Stimulated activated CD8-positive, alpha-beta memory T cell treated with anti-CD3 and anti-CD28 coated beads, Interleukin-15, amount 100 ng/mL, for 4 hours (primary cell): ENCODE measurements at regions not wholly inside any gene's neighbourhood (a gene's known extent, or its start where the extent isn't known, plus 50 kb on each side); places are given as distances from the start of the nearest gene placed in this dataset.

Experiments
- DNase-seq, 2 donors: peaks; one replicate each; pipeline ENCODE4 v3.0.0-alpha.2; 2020; ENCODE audit warnings: low read depth in 2 of 2

DNA sequence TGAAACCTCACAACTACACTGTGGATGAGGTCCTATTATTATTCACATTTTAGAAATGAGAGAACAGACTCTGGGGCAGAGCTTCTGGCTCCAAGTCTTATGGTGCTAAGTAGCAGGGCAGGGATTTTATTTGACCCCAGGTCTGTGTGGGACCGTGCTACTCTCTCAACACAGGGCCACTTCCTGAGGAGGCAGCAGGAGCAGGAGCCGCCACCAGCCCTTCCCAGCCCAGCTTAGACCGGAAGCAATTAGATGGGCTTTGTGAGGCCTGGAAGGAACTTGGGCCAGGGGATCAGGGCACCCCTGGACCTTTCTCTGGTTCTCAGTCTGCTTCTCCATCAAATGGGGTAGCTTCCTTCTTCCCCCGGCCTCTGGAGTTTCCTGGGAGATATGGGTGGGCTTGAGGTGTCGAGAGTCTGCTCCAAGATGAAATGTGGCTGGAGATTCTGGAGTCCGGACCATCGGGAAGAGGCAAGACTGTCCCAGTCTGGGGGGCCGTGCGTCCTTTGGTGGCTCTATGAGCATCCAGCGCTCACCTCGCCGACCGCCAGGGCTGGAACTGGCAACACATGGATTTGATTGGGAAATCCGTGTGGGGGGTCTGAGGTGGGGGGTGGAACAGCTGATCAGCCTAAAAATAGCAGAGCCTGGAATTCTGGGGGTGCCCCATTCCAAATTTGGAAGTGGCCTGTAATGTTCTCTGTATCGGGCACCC lies 136.8 kb downstream of the FOXD2 start:
- DNase-seq: no peak

DNA sequence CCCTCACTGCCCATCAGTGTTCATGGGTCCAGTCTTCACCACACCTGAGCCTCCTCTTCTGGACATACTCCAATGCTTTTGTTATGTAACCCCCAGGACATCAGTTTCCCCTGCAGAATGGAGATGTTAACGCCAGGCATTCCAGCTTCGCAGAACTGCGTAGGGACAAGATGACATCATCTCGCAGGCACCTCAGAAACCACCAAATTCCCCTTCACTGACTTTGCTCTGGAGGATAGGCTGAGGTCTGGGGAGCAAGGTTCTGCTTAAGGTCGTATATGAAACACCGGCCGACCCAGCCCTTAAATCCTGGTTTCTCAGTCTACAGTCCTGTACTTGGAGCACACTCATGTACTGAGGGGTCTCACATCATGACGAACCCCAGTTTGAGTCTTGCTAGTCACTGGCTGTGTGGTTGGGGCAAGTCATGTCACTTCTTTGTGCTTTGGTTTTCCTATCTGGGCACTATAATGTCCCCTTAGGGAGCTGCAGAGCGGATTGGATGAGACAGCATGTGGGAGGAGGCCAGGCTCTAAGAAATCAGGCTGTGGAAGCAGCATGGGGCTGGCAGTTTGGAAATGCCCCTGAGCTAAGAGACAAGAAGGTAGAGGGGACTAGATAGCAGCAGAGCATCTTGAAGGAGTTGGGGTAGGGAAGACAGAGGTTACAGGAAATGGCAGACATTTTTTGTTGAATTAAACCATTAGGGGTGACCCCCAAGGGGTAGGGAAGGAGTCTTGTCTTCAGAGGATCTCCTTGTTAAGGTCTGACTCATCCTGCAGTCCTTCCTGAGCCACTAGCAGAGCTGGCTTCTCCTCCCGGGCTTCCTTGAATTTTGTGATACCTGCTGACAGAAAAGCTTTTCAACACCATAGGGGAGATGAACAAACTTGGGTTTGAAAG lies 138.3 kb downstream of the FOXD2 start:
- DNase-seq: no peak

DNA sequence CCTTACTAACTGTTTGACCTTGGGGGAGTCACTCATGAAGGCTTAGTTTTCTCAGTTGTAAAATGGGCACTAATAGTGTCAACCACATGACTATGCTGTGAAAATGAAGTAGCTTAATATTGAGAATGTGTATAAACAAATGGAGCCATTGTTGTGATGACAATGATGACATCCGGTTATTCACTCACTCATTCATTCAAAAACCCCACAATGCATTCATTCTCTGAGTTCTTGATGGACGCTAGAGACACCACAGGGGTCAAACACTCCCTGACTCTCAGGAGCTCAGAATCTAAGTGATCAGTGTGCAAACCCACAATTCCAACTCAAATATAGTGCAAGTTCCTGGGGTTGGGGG lies 138.9 kb downstream of the FOXD2 start:
- DNase-seq: no peak

DNA sequence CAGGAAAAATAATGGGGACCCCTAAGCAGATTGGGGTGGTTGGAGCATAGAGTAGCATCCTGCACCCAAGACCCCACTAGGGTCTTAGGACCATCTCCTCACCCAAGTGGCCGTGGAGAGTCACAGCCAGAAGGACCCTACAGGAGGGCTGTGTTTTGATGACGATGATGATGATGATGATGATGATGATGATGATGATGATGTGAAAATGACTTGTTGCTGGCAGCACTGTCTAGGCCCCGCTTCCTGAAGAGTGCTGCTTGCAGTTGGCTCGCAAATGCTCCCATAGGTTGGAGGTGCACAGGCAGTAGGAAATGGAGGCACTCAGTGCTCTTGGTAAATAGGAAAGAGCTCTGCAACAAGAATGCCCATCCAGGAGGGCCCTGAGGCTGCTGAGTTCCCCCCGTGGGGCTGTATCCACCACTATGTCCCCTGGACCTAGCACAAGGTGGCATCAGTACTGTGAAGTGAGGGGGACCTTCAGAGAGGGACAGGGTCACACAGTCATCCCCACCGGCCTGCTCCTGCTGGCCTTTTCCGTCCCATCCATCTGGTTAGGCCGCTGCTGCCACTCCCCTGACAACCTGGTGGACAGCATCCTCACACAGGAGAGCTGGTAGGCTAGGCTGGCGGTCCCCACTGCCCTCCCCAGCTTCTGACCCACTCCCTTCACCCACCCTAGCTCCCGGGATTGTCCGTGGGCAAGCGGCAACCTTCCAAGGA lies 139.6 kb downstream of the FOXD2 start:
- no peak for DNase-seq

DNA sequence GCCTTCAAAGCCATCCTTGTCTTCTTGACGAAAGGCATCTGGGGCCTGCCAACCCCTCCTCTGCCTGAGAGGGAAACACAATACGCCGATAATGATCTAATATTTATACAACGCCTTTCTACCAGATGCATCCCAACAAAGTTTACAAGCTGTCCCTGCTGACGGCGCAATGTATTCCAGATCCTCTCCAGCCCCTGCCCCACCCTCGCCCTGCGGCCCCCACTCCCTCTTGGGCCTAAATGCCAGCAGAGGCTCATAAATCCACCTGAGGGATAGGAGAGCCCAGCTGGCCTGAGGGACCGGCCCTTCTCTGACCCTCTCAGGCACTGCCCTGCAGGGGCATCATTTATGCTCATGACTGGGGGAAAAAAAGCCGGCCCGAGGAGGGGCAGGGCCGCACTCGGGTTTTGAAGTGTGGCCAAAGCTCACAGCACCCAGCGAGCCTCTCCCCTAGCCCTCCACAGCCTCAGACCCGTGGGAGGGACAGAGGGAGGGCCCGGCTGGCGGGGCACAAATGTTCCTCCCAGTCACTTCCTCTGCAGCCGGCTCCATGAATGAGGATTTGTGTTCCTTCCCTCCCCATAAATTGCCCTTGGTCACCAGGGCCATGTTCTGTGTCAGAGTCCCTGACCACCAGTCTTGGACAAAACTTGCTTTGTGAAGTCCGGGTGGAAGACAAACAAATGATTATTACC lies 140.3 kb downstream of the FOXD2 start:
- DNase-seq: no peak

DNA sequence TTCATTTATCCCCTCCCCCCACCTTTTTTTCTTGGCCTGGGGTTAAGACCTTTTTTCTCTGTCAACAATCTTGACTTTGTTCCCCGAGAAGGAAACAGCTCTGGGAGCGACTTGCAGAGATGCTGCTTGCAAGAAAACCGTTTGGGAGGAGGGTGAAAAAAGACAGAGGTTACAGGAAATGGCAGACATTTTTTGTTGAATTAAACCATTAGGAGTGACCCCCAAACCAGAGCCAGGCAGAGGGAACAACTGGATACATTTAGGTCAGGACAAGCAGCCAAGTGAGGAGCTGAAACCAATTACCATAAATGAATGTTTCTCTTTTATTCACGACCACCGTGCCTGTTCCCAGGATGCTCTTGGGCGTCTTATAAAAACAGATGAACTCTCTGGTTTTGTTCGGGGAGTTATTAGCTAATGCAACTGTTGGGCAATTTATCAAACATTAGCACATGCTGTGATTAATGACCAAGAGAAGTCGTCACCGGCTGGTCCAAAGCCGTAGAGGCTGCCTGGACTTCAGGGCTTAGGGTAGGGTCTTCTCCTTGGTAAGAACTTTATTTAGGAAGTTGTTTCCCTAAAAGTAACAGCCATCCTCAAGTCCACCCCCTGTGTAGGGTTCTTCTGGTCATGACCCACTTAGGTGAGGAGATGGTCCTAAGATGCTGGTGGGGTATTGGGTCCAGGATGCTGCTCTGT lies 141.0 kb downstream of the FOXD2 start:
- DNase-seq: no peak

DNA sequence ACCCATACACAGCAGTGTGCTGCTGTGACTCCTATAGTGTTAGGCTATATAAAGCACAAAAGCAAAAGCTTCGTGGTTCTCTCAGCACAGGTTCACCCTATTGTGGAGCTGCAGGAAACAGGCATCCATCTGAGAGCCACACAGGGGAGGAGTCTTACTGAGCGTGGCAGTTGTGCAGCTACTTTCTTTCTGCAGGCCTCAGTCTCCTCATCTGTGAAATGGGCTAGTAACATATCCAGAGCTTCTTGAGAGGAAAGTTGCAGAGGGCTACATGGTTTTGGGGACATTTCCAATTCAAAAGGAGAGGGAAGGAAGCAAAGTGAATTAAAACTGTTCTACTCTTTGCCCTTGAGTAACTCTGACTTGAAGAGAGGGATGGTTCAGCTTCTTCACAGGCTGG lies 142.0 kb downstream of the FOXD2 start:
- DNase-seq: no peak

DNA sequence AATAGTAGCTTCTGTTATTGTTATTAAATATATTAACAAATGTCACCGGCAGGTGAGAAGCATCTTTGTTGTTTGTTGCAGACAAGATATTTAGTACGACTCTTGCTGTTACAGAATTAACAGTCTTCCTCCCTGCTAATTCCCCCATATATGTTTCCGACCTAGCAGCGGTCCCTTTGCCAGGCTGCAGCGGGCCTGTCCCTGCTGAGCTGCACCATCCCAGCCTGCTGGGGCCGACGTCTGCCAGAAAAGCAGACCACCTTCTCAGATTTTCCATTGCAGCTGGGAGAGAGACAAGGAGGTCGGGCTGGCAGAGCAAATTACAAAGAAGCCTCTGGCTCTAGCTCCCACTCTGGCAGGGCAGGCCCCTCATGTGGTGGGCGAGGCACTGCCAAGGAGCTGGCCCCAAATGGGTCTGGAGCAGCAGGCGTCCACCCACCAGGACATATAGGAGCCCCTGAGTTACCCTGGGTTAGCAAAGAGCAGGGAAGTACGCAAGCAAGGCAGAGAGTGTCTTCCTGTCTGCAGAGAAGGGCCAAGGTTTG lies 142.7 kb downstream of the FOXD2 start:
- no peak for DNase-seq

DNA sequence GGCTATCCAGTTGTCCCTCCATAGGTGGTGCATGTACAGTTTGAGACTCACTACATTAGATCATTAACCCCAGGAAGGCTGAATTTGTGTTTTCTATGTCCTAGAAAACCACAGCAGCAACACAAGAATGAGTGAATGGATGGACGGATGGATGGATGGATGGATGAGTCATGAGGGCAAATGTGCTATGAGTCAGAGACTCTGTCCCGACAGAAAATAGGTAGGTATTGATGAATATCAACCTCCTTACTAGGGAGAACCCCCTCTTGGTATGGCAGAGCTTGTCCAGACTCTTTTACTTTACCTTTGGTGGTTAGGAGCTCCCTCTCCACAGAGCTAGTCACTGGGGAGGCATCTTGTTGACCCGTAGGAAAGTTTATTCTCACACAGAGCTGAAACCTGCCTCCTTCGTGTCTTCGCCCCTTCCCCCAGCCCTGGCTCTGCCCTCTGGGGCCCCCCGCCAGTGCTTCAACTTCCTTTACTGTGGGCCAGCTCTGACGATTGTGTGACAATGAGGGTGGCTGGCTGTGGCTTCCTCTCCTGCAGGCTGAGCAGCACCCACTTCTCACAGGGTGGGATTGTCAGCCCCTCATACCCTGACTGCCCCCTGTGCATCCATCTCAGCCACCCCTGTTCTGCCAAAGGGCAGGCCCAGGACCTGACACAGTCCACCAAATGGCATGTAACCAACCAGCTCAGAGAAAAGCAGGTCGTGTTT lies 145.2 kb downstream of the FOXD2 start:
- no peak for DNase-seq

DNA sequence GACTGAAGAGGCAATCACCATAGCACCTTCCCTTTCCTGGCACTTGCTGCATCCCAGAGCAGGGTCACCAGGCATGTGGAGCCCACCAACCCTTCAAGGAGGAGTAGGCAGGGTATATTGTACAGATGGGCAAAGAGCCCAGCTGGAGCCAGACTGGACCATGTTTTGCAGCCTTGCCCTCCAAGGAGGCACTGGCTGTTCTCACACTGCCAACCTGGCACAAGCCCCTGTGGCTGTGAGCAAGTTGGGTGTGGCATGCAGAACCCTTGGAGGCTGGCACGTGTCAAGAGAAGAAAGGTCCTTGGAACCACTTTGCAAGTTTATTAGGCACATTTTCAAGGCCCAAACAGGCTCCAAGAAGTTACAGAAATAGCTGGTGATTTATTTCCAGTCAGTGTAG lies 146.4 kb downstream of the FOXD2 start:
- no peak for DNase-seq

DNA sequence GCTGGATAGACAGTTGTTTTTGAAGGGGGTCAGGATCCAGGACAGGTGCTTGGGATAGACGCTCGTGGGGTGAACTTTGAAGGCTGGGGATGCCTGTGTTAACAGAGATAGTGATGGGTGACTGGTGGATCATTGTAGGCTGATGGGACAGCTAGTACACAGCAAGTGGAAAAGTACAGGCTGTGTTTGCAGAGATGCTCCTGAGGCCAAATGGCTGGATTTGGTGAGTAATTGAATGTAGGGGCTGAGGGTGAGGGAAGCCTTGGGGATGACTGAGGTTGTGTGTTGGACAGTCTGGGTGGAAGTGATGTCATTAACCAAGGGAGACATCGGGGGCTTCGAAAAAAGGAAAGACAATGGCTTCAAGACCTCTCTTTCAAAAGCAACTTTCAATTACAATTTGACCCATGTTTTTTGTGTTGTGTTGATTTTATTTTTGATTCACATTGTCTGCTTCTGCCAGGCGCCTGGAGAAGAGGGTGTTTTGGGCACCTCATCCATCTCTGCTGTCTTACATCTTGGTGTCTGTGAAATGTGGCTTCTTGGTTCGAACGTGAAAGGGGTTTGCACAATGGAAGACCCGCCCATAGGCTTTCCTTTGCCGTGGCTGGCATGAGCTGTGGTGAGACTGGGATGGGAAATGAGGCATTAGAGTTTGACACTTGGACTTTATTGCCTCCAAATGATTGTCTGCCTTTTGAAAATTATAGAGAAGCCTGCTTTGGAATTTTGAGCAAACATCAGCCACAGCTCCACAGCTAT lies 147.5 kb downstream of the FOXD2 start:
- DNase-seq: no peak

DNA sequence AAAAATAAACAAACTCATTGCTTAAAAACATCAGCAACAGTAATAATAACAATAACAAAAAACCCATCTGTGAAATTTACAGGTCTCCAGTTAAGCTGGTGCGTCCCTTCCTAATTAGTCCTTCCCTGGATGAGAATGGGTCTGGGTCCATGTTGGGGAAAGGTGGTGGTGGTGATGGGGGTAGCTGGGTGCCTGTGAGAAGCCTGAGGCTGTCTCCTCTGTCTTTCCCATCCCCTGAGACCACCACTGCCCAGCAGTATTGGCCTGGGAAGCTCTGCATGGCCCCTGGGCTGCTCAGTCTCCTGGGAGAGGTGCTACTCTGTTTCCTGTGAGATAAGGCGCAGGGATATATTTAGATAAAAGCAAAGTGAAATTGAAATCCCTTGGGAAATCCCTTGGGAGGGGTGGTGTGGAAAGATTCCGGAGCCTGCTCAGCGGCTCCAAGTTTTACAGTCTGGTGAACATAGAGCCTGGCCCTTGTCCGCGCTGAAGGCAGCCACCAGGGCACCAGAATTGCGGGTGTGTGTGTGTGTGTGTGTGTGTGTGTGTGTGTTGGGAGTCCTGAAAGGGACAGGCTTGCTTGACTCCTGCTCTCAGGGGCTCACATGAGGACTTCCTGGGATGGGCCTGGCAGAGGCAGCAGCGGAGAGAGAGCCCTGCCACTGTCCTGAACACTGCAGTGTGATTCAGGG lies 150.2 kb downstream of the FOXD2 start:
- no peak for DNase-seq

DNA sequence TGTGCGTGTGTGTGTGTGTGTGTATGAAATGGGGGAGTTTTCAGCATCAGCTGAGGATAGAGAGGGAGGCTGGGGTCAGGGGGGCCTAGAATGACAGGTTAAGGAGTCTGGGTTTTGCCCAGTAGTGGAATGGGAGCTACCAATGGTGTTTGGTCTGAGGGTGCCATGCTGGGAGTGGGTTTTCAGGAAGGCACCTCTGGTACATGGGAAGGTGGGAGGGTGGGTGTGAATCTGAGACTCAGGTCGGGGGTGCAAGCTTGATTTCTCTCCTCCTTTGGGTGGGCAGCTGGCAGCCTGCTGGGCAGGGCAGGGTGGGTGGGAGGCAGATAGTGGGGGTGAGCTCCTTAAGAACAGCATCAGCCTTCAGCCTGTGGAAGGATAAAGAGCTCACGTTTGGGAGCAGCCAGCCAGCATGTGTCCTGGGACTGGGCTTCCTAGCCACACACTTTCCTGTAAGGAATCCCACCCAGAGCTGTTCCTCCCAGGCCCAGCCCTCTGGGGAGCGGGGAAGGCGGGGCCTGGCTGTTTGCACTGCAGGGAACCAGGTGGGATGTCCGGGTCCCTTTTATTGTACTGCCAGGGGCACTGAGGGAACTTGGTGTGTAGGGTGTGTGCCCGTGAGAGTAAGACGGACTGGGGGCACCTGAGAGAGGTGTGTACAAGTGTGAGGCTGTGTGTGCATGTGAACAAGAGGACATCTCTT lies 152.8 kb downstream of the FOXD2 start:
- no peak for DNase-seq

DNA sequence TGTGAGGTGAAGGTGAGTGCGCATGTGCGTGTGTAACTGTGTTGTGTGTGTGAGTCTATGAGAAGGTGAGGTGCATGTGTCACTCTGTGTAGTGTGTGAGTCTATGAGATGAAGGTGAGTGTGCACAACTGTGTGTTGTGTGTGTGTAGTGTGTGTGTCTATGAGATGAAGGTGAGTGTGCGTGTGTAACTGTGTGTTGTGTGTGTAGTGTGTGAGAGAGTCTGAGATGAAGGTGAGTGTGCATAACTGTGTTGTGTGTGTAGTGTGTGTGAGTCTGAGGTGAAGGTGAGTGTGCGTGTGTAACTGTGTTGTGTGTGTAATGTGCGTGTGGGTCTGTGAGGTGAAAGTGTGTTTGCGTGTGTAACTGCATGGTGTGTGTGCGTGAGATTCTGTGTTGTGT lies 154.0 kb downstream of the FOXD2 start:
- DNase-seq: no peak

DNA sequence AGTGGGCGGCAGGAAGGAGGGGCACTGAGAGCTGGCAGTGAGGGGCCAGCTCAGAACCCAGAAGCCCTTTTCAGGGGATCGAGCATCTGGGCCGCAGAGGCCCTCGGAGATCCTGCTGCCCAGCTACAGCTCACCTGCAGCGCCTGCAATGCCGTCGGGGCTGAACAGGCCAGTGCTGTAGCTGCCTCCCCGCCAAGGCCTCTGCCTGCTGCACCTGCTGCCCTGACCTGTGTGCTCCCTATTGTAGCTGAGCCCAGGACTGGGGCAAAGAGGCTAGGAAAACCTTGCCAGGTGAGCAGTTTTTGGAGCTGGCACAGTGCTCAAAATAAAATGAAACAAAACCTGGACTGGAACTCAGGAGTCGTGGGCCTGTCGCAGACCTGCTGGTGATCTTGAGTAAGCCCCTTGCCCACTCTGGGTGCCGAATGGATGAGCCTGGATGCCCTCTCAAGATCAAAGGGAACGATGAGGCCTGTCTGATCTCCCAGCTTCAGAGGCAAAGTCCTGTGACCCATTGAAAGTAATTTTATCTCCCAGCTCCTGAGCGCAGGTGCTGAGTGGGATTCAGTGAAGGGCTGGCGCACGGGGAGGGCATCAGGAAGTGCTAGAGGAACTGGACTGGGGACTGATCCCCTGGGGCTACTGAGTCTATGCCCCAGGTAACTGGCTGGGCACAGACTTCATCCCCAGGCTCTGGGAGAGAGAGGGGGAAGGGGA lies 154.6 kb downstream of the FOXD2 start:
- no peak for DNase-seq

DNA sequence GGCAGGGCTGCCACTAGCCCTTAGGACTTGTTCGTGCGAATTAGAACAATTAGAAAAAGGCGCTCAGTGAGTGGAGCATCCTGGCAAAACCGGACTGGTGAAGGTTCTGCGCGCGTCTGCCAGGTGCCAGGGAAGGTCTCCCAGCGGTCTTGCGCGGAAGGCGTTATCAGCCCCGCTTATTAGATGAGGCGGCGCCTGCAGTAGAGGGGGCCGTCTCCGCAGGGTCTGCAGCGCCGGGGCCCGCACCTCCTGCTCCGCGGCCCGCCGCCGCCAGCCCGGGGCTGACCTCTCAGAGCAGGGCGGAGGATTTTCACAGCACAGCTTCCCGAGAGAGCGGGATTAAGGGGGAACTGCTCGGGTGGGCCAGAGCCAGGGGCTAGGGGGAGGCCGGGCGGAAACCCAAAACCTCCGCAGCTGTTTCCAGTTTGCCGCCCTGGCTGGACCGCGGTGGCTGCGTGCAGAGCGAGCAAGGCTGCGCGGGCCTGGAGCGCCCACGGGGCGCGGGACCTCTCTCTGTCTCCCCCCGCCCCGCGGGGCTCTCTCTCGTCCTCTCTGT lies 155.2 kb downstream of the FOXD2 start:
- no peak for DNase-seq

DNA sequence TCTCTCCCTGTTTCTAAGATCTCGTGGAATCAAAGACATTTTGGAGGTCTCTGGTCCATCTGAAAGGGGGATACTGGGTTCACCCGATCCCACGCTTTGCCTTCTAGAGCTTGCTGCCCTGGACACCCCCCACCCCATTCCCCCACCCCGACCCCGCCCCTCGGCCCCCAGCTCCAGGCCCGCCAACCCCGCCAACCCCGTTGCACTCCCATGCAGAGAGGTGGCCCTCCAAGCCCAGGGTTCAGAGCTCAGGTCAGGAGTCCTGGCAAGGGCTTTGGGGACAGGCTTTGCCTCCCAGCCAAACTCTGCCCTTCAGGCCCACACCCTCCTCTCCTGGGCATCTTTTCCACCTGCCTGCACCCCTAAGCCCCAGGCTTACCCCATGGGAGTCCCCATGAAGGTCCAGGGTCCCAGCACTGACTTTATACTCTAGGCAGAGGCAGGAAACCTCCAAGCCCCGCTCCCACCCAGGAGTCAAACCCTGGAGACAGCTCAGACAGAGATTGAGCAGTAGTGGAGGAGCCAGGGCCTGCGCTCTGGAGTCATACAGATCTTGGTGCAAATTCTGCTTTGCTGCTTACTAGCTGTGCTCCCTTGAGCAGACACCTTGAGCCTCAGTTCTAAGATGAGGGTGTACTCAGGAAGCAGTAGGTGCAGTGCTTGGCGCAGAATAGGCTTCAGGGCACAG lies 155.9 kb downstream of the FOXD2 start:
- no peak for DNase-seq
